OCI-LY7 (cell line): ENCODE measurements at regions not wholly inside any gene's neighbourhood (a gene's known extent, or its start where the extent isn't known, plus 50 kb on each side); places are given as distances from the start of the nearest gene placed in this dataset.

Source experiments
- CTCF ChIP-seq: fragments of 200-600 bp; sonication (generic); conservative IDR thresholded peaks from 2 replicates; pipeline ENCODE4 v1.5.1; 2014; ENCODE audit warnings: mild to moderate bottlenecking, antibody characterized with exemption, low read length, moderate library complexity, mixed read lengths
- EZH2phosphoT487 ChIP-seq: fragments of 200-600 bp; sonication (generic); IDR thresholded peaks from 2 replicates; pipeline ENCODE4 v1.6.1; 2018; ENCODE audit warnings: low read depth, borderline replicate concordance, mild to moderate bottlenecking, mixed run types, antibody characterized with exemption, low read length, moderate library complexity, mixed read lengths

GRCh38 chr12:68467514-68467913 is 135.4 kb upstream of the MDM1 start:
- TF ChIP-seq CTCF (no peak), EZH2phosphoT487 (no peak)
